Nephron progenitor cell (in vitro differentiated cells): ENCODE measurements at regions not wholly inside any gene's neighbourhood (a gene's known extent, or its start where the extent isn't known, plus 50 kb on each side); places are given as distances from the start of the nearest gene placed in this dataset.

Source experiments
- DNase-seq: peaks from one replicate; pipeline ENCODE4 v3.0.0; 2021
- H3K27ac Mint-ChIP-seq: 2 replicates; pipeline ENCODE4 v1.8.0; 2021; ENCODE audit warnings: mild to moderate bottlenecking, moderate library complexity, mixed read lengths
- H3K27me3 Mint-ChIP-seq: 2 replicates; pipeline ENCODE4 v1.8.0; 2021; ENCODE audit warnings: mild to moderate bottlenecking, low read depth, mixed read lengths; ENCODE audit not compliant: poor library complexity
- H3K36me3 Mint-ChIP-seq: 2 replicates; pipeline ENCODE4 v1.8.0; 2021; ENCODE audit warnings: low read depth, mixed read lengths
- H3K4me1 Mint-ChIP-seq: 2 replicates; pipeline ENCODE4 v1.8.0; 2021; ENCODE audit warnings: mixed read lengths
- H3K4me3 Mint-ChIP-seq: 2 replicates; pipeline ENCODE4 v1.8.0; 2021; ENCODE audit warnings: mild to moderate bottlenecking, moderate library complexity, mixed read lengths
- H3K9me3 Mint-ChIP-seq: 2 replicates; pipeline ENCODE4 v1.8.0; 2021; ENCODE audit warnings: mild to moderate bottlenecking, moderate library complexity, mixed read lengths
- CTCF ChIP-seq: fragments of 200-600 bp; sonication (generic); IDR thresholded peaks from 2 replicates; pipeline ENCODE4 v1.5.0; 2021; ENCODE audit warnings: antibody characterized with exemption

DNA sequence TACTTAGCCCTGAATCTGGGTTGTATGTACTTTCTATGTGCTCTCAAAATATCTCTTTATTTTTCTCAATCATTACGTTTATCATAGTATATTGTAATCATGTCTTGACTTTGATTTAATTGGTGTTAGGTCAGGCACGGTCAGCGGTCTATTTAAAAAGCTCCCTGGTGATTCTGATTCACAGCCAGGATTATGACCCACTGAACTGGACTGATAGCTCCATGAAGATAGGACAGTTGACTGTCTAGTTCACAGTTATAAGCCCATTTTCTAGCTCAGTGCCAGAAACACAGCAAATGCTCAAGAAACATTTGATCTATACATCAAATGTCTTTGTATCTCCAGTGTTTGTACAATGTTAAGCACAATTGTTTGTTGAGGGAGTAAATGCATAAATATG lies 111.5 kb upstream of the CCN2 start:
- H3K4me3 Mint-ChIP-seq = no peak overlapping the region
- H3K9me3 Mint-ChIP-seq = no peaks in the 10 kb centered on the region
- no peak for DNase-seq
- no peak overlapping the region for H3K27ac Mint-ChIP-seq
- no peak for TF ChIP-seq CTCF
- no peaks in the 10 kb centered on the region for H3K4me1 Mint-ChIP-seq
- H3K36me3 Mint-ChIP-seq = no peaks in the 10 kb centered on the region
- no peaks in the 10 kb centered on the region for H3K27me3 Mint-ChIP-seq

DNA sequence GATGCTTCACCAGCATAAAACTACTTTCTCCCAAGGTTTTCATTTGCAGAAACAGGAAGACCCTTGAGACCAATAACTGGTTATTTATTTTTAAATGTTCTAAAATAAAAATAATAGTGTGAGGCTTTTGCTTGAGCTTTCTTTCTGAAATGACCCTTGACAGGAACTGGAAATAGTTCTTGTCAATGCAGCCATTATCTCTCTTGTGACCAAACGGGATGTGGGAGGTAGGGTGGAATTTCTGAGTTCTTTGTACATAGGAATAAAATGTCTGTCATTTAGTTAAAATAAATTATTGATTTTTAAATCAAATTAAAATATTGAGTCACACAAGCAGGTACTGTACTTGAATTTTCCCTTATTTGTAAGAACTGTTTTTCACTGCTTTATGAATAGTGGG lies 110.2 kb upstream of the CCN2 start:
- H3K27ac Mint-ChIP-seq = no peak overlapping the region
- no peaks in the 10 kb centered on the region for H3K36me3 Mint-ChIP-seq
- TF ChIP-seq CTCF = no peak
- no peaks in the 10 kb centered on the region for H3K27me3 Mint-ChIP-seq
- H3K4me3 Mint-ChIP-seq = no peak overlapping the region
- H3K4me1 Mint-ChIP-seq = no peaks in the 10 kb centered on the region
- DNase-seq = no peak
- no peaks in the 10 kb centered on the region for H3K9me3 Mint-ChIP-seq

GRCh38 chr6:132060591-132060990 lies 109.4 kb upstream of the CCN2 start:
- Mint-ChIP-seq H3K27me3 (no peaks in the 10 kb centered on the region), H3K27ac (no peak overlapping the region), H3K36me3 (no peaks in the 10 kb centered on the region), H3K9me3 (no peaks in the 10 kb centered on the region), H3K4me1 (no peaks in the 10 kb centered on the region), H3K4me3 (no peak overlapping the region)
- TF ChIP-seq CTCF = no peak
- DNase-seq = no peak

DNA sequence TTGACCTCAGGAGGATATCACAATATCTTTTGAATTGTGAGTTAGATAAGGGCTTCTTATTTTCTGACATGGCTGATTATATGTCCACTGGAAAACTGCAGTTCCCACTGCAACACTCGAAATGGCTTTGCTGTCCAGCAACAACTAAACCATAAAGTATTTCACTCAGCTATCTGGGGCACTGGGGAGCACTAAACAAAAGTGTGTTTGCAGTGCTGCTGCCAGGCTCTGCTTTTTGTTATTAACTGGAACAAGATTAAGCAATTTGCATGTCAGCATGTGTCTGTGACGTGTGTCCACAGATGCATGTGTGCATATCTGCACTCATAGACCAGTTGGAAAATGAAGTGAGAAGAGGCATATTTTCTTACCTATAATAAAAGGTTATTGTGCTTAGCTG lies 107.8 kb upstream of the CCN2 start:
- DNase-seq = no peak
- Mint-ChIP-seq H3K9me3 (no peaks in the 10 kb centered on the region), H3K27me3 (no peaks in the 10 kb centered on the region), H3K4me3 (no peak overlapping the region), H3K36me3 (no peaks in the 10 kb centered on the region), H3K4me1 (no peaks in the 10 kb centered on the region), H3K27ac (no peak overlapping the region)
- TF ChIP-seq CTCF = no peak

GRCh38 chr6:132054525-132054924 lies 103.4 kb upstream of the CCN2 start:
- TF ChIP-seq CTCF = no peak
- Mint-ChIP-seq H3K9me3 (no peaks in the 10 kb centered on the region), H3K27me3 (no peaks in the 10 kb centered on the region), H3K27ac (no peak overlapping the region), H3K4me1 (no peaks in the 10 kb centered on the region), H3K36me3 (no peaks in the 10 kb centered on the region), H3K4me3 (no peak overlapping the region)
- no peak for DNase-seq

DNA sequence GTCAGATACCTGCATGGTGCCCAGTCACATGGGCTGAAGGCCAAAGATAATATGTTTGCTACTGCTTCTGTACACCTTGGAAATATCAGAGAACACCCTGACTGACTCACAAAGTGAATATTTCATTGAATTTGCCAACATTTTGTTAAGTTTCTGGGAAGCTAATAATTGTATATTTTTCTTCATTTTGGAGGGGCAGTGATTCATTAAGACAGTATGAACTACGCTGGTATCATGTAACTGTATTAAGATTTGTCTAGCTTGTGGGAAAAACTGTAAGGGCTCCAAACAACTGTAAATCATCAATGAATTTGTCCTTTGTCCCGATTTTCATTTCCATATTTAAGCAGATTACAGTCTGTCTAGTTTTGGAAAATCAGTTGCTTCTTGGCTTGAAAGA lies 102.3 kb upstream of the CCN2 start:
- Mint-ChIP-seq H3K9me3 (no peaks in the 10 kb centered on the region), H3K4me3 (no peak overlapping the region), H3K36me3 (no peaks in the 10 kb centered on the region), H3K27ac (no peak overlapping the region), H3K27me3 (peaks cover 4% of the 10 kb centered on the region), H3K4me1 (no peaks in the 10 kb centered on the region)
- no peak for DNase-seq
- no peak for TF ChIP-seq CTCF
